ENCODE measurements at regions not wholly inside any gene's neighbourhood (a gene's known extent, or its start where the extent isn't known, plus 50 kb on each side); places are given as distances from the start of the nearest gene placed in this dataset.

- no peak for TF ChIP-seq CTCF (IDR thresholded peaks at IDR 0.05 in 8 of 11, conservative IDR thresholded peaks at IDR 0.05 in 3 of 11)
- TF ChIP-seq POLR2A (IDR thresholded peaks at IDR 0.05) = no peak
- no peak for TF ChIP-seq POLR2AphosphoS5 (IDR thresholded peaks at IDR 0.05)
These were observed 301.0 kb upstream of the KCNN2 start for GRCh38 chr5:114060866-114061265.
